H9 (cell line): ENCODE measurements at regions not wholly inside any gene's neighbourhood (a gene's known extent, or its start where the extent isn't known, plus 50 kb on each side); places are given as distances from the start of the nearest gene placed in this dataset.

ENCODE experiments used
- DNase-seq: peaks from one replicate; pipeline ENCODE4 v3.0.0-alpha.2; 2017
- H2AFZ ChIP-seq: one replicate; pipeline ENCODE4 v1.6.1; 2013; ENCODE audit warnings: mild to moderate bottlenecking, low read length, control low read depth, moderate library complexity
- H2AK5ac ChIP-seq: 2 replicates; pipeline ENCODE4 v1.6.1; 2013; ENCODE audit warnings: low read length, control low read depth, mixed read lengths; ENCODE audit not compliant: insufficient read length
- H2BK120ac ChIP-seq: one replicate; pipeline ENCODE4 v1.6.1; 2013; ENCODE audit warnings: low read depth, mild to moderate bottlenecking, low read length, control low read depth, inconsistent platforms; ENCODE audit not compliant: poor library complexity, severe bottlenecking
- H2BK12ac ChIP-seq: 2 replicates; pipeline ENCODE4 v1.6.1; 2013; ENCODE audit warnings: low read length, control low read depth, mixed read lengths, low read depth; ENCODE audit not compliant: insufficient read length
- H2BK15ac ChIP-seq: 2 replicates; pipeline ENCODE4 v1.6.1; 2013; ENCODE audit warnings: low read depth, low read length, control low read depth
- H2BK20ac ChIP-seq: one replicate; pipeline ENCODE4 v1.6.1; 2013; ENCODE audit warnings: low read depth, mild to moderate bottlenecking, low read length, control low read depth, inconsistent platforms; ENCODE audit not compliant: poor library complexity, severe bottlenecking
- H2BK5ac ChIP-seq: 2 replicates; pipeline ENCODE4 v1.6.1; 2013; ENCODE audit warnings: low read length, control low read depth, mixed read lengths; ENCODE audit not compliant: insufficient read length
- H3K14ac ChIP-seq: 2 replicates; pipeline ENCODE4 v1.6.1; 2013; ENCODE audit warnings: low read length, control low read depth; ENCODE audit not compliant: insufficient read depth
- H3K18ac ChIP-seq: 2 replicates; pipeline ENCODE4 v1.6.1; 2013; ENCODE audit warnings: low read depth, mild to moderate bottlenecking, mixed read lengths, low read length, control low read depth; ENCODE audit not compliant: insufficient read length
- H3K23ac ChIP-seq: 2 replicates; pipeline ENCODE4 v1.6.1; 2013; ENCODE audit warnings: low read length, control low read depth, mixed read lengths, low read depth; ENCODE audit not compliant: insufficient read length
- H3K23me2 ChIP-seq: 2 replicates; pipeline ENCODE4 v1.6.1; 2013; ENCODE audit warnings: low read depth, mild to moderate bottlenecking, mixed read lengths, low read length, control low read depth; ENCODE audit not compliant: insufficient read length, poor library complexity, severe bottlenecking
- H3K27ac ChIP-seq: 2 replicates; pipeline ENCODE4 v1.5.1; 2013; ENCODE audit warnings: low read length, control low read depth, mixed read lengths, low read depth; ENCODE audit not compliant: insufficient read length
- H3K27me3 ChIP-seq: 2 replicates; pipeline ENCODE4 v1.6.1; 2013; ENCODE audit warnings: low read length, control low read depth, inconsistent platforms; ENCODE audit not compliant: insufficient read depth
- H3K4ac ChIP-seq: 2 replicates; pipeline ENCODE4 v1.6.1; 2013; ENCODE audit warnings: low read depth, mild to moderate bottlenecking, control low read depth, inconsistent platforms, low read length, moderate library complexity
- H3K4me1 ChIP-seq: 2 replicates; pipeline ENCODE4 v1.6.1; 2013; ENCODE audit warnings: low read length, control low read depth, inconsistent platforms; ENCODE audit not compliant: insufficient read depth
- H3K4me2 ChIP-seq: 2 replicates; pipeline ENCODE4 v1.6.1; 2013; ENCODE audit warnings: low read length, control low read depth, mixed read lengths; ENCODE audit not compliant: insufficient read length, insufficient read depth
- H3K56ac ChIP-seq: 2 replicates; pipeline ENCODE4 v1.6.1; 2013; ENCODE audit warnings: low read depth, mild to moderate bottlenecking, mixed read lengths, low read length, control low read depth; ENCODE audit not compliant: insufficient read length
- H3K79me1 ChIP-seq: 2 replicates; pipeline ENCODE4 v1.6.1; 2013; ENCODE audit warnings: low read depth, mild to moderate bottlenecking, moderate library complexity, low read length, control low read depth, inconsistent platforms; ENCODE audit not compliant: insufficient read depth, poor library complexity, severe bottlenecking
- H3K79me2 ChIP-seq: 2 replicates; pipeline ENCODE4 v1.6.1; 2013; ENCODE audit warnings: low read length, control low read depth, inconsistent platforms; ENCODE audit not compliant: insufficient read depth
- H3K9ac ChIP-seq: 2 replicates; pipeline ENCODE4 v1.6.1; 2013; ENCODE audit warnings: low read length, control low read depth, mixed read lengths; ENCODE audit not compliant: insufficient read length; ENCODE audit errors: extremely low read depth
- H3K9me3 ChIP-seq: one replicate; pipeline ENCODE4 v1.6.1; 2013; ENCODE audit warnings: low read depth, low read length, inconsistent platforms; ENCODE audit not compliant: control insufficient read depth
- H3T11ph ChIP-seq: one replicate; pipeline ENCODE4 v1.6.1; 2013; ENCODE audit warnings: mild to moderate bottlenecking, low read length, control low read depth, inconsistent platforms
- H4K20me1 ChIP-seq: one replicate; pipeline ENCODE4 v1.6.1; 2013; ENCODE audit not compliant: control insufficient read depth, insufficient read length, insufficient read depth
- H4K5ac ChIP-seq: 2 replicates; pipeline ENCODE4 v1.6.1; 2013; ENCODE audit warnings: low read depth, mild to moderate bottlenecking, mixed read lengths, low read length, control low read depth; ENCODE audit not compliant: insufficient read length
- H4K8ac ChIP-seq: replicated peaks from 2 replicates; pipeline ENCODE4 v1.6.1; 2013; ENCODE audit warnings: low read length, control low read depth, mixed read lengths, low read depth; ENCODE audit not compliant: insufficient read length
- H4K91ac ChIP-seq: 2 replicates; pipeline ENCODE4 v1.6.1; 2013; ENCODE audit warnings: low read depth, mild to moderate bottlenecking, moderate library complexity, mixed read lengths, low read length, control low read depth; ENCODE audit not compliant: insufficient read length
- H3K27ac Mint-ChIP-seq, 3 experiments: 2 replicates in 2 of 3; 3 replicates in 1 of 3; pipeline ENCODE4 v1.8.0; 2020 to 2021; ENCODE audit warnings: mixed read lengths in 3 of 3, mild to moderate bottlenecking in 1 of 3, moderate library complexity in 1 of 3
- H3K27me3 Mint-ChIP-seq: 2 replicates; pipeline ENCODE4 v1.8.0; 2021; ENCODE audit warnings: low read depth, mild to moderate bottlenecking, moderate library complexity, mixed read lengths
- H3K36me3 Mint-ChIP-seq, 3 experiments: 2 replicates in 2 of 3; 3 replicates in 1 of 3; pipeline ENCODE4 v1.8.0; 2020 to 2021; ENCODE audit warnings: low read depth in 3 of 3, mixed read lengths in 3 of 3; ENCODE audit not compliant: insufficient read depth in 1 of 3
- H3K4me1 Mint-ChIP-seq, 2 experiments: 2 replicates each; pipeline ENCODE4 v1.8.0; 2020; ENCODE audit warnings: mixed read lengths in 2 of 2
- H3K4me3 Mint-ChIP-seq, 2 experiments: 2 replicates in 1 of 2; 3 replicates in 1 of 2; pipeline ENCODE4 v1.8.0; 2020 to 2021; ENCODE audit warnings: mild to moderate bottlenecking in 2 of 2, mixed read lengths in 2 of 2, moderate library complexity in 1 of 2
- H3K9me3 Mint-ChIP-seq, 2 experiments: 2 replicates in 1 of 2; 3 replicates in 1 of 2; pipeline ENCODE4 v1.8.0; 2020; ENCODE audit warnings: mild to moderate bottlenecking in 2 of 2, mixed read lengths in 2 of 2, moderate library complexity in 1 of 2
- CTCF ChIP-seq: fragments of 200-600 bp; sonication (generic); conservative IDR thresholded peaks from 3 replicates; pipeline ENCODE4 v1.8.0; 2021; ENCODE audit warnings: antibody characterized with exemption, mild to moderate bottlenecking
- WGBS: extraction: QIAGEN DNeasy Blood & Tissue Kit; methylation state at CpG from one replicate; pipeline ENCODE4 v1.1.7; 2013; ENCODE audit warnings: missing lambda C conversion rate, low lambda C conversion rate, mixed read lengths; ENCODE audit not compliant: insufficient read length; ENCODE audit errors: extremely low coverage; 5-methylcytosine and 5-hydroxymethylcytosine counted together

GRCh38 chr1:82387012-82387366, 586.3 kb downstream of the ADGRL2 start:
- no peak overlapping the region for H3K4me2 ChIP-seq
- no peak overlapping the region for H2BK5ac ChIP-seq
- no peak overlapping the region for H2BK20ac ChIP-seq
- H4K20me1 ChIP-seq = no peaks in the 10 kb centered on the region
- H3K18ac ChIP-seq = no peak overlapping the region
- H3K9me3 Mint-ChIP-seq = no peaks in the 10 kb centered on the region; a peak in 1 of 5 replicates
- no peak for TF ChIP-seq CTCF
- no peak overlapping the region for H2BK120ac ChIP-seq
- H3K56ac ChIP-seq = no peak overlapping the region
- H2AFZ ChIP-seq = no peak overlapping the region
- H3K4ac ChIP-seq = no peak overlapping the region
- H4K91ac ChIP-seq = no peak overlapping the region
- H3K4me1 ChIP-seq = no peaks in the 10 kb centered on the region; the same call in 1 of the 2 replicates
- H4K8ac ChIP-seq = no peak overlapping the region
- H3K27me3 Mint-ChIP-seq = no peaks in the 10 kb centered on the region
- H3K79me2 ChIP-seq = no peaks in the 10 kb centered on the region
- no peaks in the 10 kb centered on the region for H3K27me3 ChIP-seq
- no peak overlapping the region for H3K4me3 Mint-ChIP-seq
- H3K9me3 ChIP-seq = no peaks in the 10 kb centered on the region
- no peak overlapping the region for H4K5ac ChIP-seq
- H3K36me3 Mint-ChIP-seq = no peaks in the 10 kb centered on the region
- no peak overlapping the region for H3K14ac ChIP-seq
- H3K4me1 Mint-ChIP-seq = peaks cover 0 to 8% of the 10 kb centered on the region in 2 experiments; a peak in 3 of 4 replicates
- no peak overlapping the region for H3K9ac ChIP-seq
- H2AK5ac ChIP-seq = no peak overlapping the region
- no peak overlapping the region for H3K27ac ChIP-seq
- H3K79me1 ChIP-seq = no peaks in the 10 kb centered on the region
- H3K23ac ChIP-seq = no peak overlapping the region
- DNase-seq = no peak
- no peak overlapping the region for H2BK12ac ChIP-seq
- no peak overlapping the region for H2BK15ac ChIP-seq
- WGBS = no CpG with 5 or more reads among the region's 2 CpGs
- no peak overlapping the region for H3T11ph ChIP-seq
- no peaks in the 10 kb centered on the region for H3K23me2 ChIP-seq
- no peak overlapping the region for H3K27ac Mint-ChIP-seq
